Stomach (tissue), 4 donors: ENCODE measurements at regions not wholly inside any gene's neighbourhood (a gene's known extent, or its start where the extent isn't known, plus 50 kb on each side); places are given as distances from the start of the nearest gene placed in this dataset.

Experiments used
- EP300 ChIP-seq: sonication (generic); formaldehyde crosslinking; IDR thresholded peaks from one replicate; pipeline ENCODE4 v1.6.1; 2017; ENCODE audit warnings: antibody characterized with exemption
- POLR2A ChIP-seq, 4 donors: fragments of 450-650 bp; IDR thresholded peaks; one replicate each; pipeline ENCODE4 v1.6.1; 2016; ENCODE audit warnings: antibody characterized with exemption in 4 of 4, control low read depth in 2 of 4, mild to moderate bottlenecking in 1 of 4, moderate library complexity in 1 of 4
- POLR2AphosphoS5 ChIP-seq, 3 donors: sonication (generic); formaldehyde crosslinking; IDR thresholded peaks; one replicate each; pipeline ENCODE4 v1.6.1; 2016; ENCODE audit warnings: antibody characterized with exemption in 3 of 3
- TF ChIP-seq, protein P1 (sequence below), 7 experiments: fragments of 450-650 bp in 4 of 7; fragments of 200-600 bp in 3 of 7; sonication (generic) in 3 of 7; IDR thresholded peaks; one replicate each; pipeline ENCODE4 v1.5.1; 2016 to 2019; ENCODE audit warnings: antibody characterized with exemption in 7 of 7, control low read depth in 2 of 7, mild to moderate bottlenecking in 1 of 7

DNA sequence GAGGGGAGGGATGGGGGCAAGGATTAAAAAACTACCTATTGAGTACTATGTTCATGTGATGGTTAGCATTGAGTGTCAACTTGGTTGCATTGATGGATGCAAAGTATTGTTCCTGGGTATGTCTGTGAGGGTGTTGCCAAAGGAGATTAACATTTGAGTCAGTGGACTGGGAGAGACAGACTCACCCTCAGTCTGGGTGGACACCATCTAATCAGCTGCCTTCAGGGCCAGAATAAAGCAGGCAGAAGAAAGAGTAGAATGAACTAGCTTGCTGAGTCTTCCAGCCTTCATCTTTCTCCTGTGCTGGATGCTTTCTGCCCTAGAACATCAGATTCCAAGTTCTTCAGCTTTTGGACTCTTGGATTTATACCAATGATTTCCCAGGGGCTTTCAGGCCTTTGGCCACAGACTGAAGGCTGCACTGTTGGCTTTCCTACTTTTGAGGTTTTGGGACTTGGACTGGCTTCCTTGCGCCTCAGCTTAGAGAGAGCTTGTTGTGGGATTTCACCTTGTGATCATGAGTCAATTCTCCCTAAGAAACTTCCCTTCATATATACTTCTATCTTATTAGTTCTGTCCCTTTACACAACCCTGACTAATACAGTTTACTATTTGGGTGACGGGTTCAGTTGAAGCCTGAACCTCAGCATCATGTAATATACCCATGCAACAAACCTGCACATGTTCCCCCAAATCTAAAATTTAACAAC lies 70.2 kb downstream of the MTNR1B start:
- TF ChIP-seq POLR2AphosphoS5 (IDR thresholded peaks at IDR 0.05) (no peak), POLR2A (IDR thresholded peaks at IDR 0.05) (no peak), EP300 (no peak)
- TF ChIP-seq, protein P1, sequence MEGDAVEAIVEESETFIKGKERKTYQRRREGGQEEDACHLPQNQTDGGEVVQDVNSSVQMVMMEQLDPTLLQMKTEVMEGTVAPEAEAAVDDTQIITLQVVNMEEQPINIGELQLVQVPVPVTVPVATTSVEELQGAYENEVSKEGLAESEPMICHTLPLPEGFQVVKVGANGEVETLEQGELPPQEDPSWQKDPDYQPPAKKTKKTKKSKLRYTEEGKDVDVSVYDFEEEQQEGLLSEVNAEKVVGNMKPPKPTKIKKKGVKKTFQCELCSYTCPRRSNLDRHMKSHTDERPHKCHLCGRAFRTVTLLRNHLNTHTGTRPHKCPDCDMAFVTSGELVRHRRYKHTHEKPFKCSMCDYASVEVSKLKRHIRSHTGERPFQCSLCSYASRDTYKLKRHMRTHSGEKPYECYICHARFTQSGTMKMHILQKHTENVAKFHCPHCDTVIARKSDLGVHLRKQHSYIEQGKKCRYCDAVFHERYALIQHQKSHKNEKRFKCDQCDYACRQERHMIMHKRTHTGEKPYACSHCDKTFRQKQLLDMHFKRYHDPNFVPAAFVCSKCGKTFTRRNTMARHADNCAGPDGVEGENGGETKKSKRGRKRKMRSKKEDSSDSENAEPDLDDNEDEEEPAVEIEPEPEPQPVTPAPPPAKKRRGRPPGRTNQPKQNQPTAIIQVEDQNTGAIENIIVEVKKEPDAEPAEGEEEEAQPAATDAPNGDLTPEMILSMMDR (IDR thresholded peaks at IDR 0.05): no peak
